ENCODE measurements at regions not wholly inside any gene's neighbourhood (a gene's known extent, or its start where the extent isn't known, plus 50 kb on each side); places are given as distances from the start of the nearest gene placed in this dataset.

DNA sequence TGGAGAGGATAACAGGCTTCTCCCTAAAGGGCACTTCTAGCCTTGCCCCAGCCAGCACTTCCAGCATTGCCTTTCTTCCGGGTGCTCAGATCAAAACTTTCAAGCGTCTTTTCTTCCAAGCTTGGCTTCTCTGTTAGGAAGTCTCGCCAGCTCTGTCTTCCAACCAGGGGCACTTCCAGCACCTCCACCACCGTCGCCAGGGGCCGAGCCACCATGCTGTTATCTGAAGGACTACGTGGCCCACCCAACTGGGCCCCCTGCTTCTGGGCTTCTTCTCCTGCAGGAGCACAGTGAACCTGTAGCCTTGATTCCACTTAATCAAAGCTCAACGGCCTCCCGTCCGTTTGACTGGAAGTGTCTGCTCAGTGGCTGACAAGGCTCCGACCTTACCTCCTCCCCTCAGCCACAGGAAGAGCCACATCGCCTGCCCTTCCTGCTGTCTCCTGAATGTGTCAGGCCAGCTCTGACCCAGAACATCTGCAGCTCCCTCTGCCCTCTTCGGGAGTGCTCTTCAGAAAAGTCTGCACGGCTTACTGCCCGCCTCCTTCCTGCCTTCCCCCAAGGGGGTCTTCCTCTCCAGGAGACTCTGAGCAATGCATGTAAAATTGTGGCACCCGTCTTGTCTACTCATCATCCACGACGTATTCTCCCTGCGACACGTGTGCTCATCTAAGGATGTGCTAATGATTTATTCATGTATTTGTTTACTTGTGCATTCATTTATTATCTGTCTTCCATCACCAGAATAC, 527.0 kb downstream of the CDH26 start:
- no peak for DNase-seq

DNA sequence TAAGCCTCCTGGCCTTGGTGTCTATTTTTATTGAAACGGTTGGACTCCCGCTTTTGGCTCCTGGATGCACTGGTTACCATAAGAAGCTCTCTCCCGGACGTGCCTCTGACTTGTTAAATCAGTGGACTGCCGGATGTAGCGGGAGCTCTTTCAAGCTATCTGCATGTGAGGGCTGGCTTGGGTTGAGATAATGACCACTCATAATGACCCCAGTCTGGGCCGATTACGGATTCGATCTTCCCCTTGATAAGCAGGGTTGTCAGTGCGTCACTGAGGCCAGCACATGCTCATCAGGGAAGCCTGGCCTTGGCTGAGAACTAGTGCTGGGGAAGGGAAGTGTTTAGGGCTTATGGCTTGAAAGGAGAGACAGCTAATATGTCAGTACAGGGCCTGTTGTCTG, 528.1 kb downstream of the CDH26 start:
- DNase-seq: no peak

DNA sequence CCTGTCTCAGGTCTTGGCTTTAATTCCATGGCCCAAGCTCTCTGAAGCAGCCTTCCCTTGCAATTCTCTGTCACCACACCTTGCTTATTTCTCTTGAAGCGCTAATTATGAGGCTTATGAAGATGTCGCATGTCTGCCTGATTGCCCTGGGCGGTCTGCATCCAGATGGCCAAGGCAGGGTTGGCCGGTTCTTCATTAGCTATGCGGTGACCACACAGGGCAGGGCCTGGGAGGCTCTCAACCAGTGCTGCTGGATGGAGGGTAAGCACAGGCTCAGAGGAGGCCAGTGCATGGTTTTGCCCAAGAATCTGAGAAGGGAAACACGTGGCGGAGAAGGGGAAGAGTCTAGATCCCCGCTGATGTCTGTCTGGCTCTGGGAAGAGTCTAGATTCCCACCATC, 528.7 kb downstream of the CDH26 start:
- DNase-seq: no peak

DNA sequence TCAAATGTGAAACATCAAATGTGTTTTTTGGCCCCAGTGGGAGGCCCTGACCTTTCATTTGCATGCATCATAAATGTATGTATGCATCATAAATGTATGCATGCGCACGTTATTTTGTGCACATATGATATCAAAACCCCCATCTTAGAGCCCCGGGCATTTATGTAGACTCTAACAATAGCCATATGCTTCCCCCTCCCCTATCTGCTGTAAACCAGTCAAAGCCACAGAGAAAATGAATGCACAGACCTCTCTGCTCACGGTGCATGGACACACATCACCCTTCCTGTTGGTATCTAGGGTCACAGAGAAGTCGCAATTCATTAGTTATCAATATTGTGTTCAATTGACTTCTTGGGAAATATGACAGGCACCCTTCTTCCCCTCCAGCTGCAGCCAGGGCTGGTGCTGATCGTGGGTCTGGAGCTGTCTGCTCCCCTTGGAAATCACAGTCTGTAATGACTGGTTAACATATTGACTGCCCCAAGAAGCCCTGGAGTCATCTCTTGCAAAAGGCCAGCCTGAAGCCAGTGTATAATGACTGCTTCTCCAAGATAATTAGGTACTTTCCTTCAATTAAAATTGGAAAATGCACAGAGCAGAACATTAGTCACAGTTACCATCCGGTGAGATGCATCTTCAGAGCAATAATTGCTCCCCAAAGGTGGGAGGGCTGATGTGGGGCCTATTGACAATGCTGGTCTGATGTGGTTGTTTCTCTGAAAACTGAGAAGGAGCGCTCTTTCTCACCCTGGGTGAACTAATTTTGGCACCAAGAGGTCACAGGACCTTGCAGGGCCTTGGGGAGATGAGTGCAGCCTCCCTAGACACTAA, 532.2 kb downstream of the CDH26 start:
- DNase-seq: no peak

DNA sequence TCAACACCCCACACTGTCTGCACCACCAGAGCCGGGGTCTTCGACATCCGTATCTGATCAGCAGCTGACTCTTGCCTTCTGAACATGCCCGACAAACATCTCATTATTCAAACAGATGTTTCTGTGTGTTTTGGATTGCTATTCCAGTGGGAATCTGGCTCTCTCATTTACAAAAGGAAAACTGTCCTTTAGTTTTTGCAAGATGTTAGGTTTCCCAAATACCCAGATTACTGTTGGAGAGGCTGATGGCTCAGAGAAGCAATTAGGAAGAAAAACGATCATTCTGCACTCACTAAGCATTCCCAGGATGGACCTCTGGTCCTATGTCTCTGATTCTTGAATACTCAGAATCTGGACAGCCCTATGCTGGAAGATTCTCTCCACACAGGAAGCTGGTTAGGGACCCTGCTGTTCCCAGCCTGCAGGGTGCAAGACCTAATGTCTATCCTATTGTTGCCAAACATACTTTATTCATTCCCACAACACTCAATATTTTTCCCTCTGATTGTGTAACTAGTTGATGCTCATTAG, 532.9 kb downstream of the CDH26 start:
- no peak for DNase-seq

DNA sequence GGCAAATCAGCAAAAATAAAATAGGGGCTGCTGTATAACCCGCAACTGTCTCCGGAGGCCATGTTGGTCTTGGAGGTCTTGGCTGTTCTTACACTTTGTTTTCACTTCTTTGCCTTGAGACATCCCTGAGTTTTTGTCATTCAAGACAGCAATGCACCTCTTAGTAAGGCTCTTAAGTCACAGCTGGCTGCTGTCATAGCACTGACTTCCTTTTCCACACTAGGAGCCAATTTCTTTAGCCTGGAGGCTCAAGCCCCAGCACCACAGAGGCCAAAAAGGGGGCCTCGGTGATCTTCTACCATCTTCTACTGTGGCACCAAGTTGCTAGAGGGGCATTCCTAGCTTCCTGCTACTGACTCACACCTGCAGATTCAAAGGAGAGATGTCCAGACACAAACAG, 536.3 kb downstream of the CDH26 start:
- DNase-seq: no peak

DNA sequence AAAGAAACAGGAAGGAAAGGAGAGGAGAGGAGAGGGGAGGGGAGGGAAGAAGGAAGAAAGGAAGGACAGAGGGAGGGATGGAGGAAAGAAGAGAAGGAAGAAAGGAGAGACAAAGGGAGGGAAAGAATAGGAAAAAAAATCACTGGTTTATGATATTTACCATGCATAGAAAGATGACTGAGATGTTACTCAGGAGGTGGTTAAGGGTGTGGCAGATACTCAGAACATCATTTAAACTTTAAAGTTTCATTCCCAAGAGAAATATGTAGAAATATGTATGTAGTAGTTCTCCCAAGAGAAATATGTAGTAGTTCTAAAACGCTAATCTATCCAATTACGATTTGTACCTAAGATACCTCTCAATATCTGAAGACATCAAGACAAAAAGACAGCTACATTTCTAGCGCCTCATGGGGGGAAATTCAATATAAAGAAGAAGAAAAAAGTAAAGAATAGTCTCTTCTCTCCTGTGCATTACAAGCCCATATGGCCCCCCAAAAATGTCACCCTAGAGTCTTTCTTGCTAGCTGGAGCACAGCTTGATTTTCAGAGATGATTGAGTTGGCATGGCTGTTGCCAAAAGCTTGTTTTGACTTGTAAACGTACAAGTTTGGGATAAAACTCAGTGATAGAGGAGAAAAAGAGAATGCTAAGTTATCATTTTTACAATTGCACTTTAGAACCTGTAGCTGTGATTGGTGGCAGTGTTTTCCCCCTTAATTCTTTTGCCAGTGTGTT, 539.2 kb downstream of the CDH26 start:
- DNase-seq: no peak

DNA sequence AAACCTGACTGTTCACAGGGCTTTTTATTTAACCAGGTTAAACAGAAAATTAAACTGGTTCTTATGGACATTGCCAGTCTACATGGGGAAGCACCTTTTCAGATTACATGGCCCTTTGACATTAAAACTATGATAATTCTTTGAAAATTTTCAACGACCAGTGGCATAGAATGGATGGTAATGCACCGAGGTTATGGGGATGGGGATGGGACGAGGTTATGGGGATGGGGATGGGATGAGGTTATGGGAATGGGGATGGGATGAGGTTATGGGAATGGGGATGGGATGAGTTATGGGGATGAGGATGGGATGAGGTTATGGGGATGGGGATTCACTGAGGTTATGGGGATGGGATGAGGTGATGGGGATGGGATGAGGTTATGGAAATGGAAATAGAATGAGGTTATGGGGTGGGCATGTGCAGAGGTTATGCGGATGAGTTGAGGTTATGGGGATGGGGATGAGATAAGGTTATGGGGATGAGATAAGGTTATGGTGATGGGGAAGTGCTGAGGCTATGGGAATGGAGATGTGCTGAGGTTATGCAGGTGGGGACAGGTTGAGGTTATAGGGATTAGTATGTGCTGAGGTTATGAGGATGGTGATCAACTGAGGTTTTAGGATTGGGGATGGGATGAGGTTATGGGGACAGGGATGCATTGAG, 541.9 kb downstream of the CDH26 start:
- DNase-seq: no peak

DNA sequence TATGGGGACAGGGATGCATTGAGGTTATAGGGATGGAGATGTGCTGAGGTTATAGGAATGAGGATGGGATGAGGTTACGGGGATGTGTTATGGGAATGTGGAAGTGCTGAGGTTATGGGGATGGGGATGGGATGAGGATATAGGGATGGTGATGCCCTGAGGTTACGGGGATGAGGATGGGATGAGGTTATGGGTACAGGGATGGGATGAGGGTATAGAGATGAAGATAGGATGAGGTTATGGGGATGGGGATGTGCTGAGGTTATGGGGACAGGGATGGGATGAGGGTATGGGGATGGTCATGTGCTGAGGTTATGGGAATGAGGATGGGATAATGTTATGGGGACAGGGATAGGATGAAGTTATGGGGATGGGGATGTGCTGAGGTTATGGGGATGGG, 542.8 kb downstream of the CDH26 start:
- DNase-seq: no peak

DNA sequence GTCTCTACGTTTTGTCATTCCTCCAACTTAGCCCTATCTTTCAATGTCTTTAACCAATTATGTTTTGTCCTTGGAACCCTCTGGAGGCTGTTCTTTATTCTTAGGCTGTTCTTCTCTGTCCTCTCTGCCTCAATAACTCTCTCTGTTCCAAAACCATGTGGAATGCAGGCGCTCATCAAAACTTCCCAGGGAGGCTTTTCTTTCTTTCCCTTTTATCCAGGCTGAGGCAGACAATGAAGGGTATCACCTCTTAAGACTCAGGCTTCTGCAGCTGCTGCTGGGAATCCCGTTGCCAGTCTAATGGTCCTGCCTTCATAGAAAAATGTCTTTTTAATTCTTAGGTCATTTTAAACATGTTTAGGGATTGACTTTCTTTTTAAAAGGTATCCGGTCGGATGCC, 544.7 kb downstream of the CDH26 start:
- no peak for DNase-seq

DNA sequence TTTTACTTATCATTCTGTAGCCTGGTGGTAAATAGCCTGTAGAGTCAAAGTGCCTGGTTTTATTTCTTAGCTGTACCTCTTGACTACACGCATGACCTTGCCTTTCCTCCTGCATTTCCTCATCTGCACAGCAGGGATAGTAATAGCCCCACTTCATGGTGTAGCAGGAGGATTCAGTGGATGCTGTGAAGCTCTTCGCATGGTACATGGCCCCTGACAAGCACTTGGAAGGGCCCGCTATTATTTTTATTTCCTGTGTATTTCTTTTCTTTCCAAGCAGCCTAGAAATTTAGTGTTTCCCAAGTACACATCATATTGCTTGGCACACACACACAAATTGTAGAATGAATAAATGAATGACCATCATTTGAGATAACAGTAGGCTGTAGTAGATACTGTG, 547.2 kb downstream of the CDH26 start:
- no peak for DNase-seq

DNA sequence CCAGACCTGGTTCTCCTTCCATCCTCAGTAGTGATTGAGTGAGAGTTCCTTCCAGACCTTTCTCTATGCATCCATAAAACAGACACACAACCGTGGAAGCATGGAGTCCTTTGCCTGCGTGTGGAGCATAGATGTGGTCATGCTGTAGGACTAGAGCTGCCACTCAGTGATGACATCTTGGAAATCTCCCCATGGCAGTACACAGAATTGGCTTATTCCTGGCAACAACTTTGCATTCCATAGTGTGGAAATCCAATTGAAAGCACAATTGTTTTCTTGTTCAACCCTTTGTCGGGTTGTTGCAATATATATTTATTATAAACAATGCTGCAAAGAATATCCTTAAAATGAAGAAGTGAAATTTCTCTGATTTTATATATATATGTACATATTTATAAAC, 547.8 kb downstream of the CDH26 start:
- DNase-seq: no peak

DNA sequence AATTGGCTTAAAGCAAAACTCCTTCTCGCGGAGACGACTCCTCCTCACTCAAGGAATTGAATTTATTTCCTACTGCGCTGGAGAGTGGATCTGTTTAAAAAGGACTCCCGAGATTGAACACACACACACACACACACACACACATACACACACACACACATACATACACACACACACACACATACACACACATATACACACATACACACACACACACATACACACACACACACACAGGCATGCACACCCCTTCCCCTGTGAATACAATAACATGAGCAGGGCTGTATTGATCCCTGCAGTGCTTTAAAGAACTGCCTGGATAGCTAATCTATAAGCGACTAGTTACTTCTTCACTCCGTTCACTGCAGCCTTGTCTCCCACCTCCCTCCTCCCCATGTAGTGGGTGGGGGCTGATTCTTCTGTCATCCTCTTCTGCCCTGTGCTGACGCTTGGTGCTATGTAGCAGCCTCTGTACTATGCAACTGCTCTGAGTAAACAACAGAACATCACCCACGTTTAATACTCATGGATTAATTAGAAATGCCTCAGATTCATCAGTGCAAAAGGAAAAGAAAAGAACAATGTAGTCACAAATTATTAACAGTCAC, 549.0 kb downstream of the CDH26 start:
- DNase-seq: no peak

DNA sequence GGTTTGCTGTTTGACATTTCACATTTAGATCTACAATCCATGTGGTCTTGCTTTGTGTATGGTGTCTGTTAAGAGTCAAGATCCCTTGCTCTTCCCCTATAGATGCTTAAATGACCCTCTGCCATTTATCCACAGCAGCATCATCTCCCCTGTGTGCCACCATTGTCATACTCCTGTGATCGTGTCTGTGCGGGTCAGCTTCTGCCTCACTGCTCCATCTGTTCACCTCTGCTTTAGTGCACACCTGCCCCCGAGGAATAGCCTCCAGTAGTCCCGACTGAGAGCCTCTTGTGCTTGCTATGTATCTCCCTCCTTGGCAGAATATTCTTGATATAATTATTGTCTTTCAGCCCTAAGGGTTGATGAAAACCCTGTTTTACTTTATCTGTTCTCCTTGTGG, 551.2 kb downstream of the CDH26 start:
- no peak for DNase-seq

DNA sequence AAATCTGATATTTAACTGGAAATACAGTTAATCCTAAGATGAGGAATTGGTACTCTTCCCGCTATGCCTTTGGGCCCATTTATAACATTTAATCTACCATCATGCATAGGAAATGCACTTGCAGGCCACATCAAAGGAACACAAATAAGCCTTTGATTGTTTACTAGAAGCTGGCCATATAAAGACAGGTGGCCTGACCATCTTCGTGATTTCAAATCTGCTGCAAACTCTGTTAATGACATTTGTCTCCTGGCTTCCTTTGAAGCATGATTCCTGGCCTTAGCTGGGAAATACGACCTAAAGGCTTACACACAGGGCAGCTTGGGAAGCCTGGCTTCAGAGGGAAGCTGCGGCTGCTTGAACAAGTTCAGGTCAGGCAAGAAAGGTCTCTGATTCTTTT, 552.1 kb downstream of the CDH26 start:
- no peak for DNase-seq

DNA sequence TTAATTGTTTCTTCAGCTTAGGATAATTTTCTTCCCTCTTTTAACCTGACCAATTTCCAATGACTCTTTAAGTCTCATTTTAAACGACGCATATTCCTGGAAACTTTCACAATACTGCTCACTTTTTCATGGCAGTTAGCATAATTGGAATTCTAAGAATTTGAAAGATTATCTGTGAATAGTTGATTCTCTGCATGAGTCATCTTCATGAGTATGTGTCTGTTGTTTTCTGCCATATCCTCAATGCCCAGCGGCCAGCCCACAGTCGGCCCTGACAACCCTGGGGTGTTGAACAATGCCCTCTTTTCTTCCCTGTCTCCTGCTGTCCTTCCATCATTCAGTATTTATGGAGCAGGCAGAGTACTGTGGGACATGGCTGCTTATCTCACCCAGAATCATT, 554.2 kb downstream of the CDH26 start:
- DNase-seq: peak; percentile 50

DNA sequence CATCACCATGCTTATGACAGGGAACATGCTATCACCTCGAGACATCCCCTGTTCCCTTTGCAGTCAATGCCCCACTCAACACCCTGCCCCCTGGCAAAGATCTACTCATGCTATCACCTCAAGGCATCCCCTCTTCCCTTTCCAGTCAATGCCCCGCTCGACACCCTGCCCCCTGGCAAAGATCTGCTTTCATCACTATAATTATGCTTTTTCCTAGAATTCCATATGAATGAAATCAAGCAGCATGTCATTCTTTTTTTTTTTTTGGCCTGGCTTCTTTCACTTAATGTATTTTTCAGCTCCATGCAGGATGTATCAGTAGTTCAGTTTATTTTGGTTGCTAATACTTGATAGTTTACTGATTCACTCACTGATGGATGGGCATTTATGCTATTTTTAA, 554.9 kb downstream of the CDH26 start:
- no peak for DNase-seq

DNA sequence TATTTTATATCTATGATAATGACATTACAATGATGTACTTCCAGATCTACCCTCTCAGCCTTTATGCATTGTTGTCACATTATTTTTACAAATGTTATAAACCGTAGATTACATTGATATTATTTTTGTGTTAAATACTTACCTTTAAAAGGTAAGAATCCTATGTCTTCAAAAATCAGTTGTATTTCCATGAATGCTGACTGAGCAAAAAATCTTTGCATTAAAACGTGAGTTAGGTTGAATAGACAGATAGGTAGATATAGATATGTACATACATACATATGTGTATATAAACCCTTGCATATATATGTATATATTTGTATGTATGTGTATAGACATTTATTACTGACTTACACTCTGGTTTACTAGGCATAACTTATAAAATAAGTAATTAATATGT, 558.2 kb downstream of the CDH26 start:
- no peak for DNase-seq

DNA sequence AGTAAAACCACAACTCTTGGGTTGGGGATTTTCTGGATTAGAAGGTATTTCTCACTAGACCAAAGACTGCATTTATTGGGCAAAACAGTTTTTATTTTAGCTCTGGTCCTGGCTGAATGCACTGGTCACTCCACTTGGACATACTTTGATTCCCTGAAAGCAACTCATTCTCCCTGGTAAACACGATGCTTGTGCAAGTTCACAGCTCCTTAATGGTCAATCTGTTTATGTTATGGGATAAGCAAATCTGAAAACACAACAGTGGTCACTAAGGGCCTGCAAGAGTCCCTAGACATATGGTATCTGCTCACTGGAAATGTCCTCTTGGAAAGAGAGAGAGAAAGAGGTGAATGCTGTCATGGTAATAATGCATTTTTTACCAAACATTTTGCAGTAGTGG, 559.8 kb downstream of the CDH26 start:
- no peak for DNase-seq

DNA sequence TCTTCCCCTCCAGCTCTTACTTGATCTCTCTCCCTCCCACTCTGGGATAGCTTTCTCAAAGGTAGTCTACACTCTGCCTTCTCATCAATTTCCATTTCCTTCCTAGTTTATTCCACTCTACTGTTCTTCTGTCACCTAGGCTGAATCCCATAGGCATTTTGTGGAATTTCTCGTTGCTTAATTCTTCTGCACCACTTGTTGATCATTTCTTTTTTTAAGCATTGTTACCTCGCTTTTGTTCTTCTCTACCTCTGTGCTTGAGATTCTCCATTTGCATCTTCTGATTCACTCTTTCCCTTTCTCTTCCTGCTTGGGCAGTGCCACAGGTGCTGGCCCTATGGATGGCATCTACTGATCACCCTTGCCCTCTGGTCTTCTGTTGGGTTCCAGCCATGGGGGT, 567.2 kb downstream of the CDH26 start:
- no peak for DNase-seq

DNA sequence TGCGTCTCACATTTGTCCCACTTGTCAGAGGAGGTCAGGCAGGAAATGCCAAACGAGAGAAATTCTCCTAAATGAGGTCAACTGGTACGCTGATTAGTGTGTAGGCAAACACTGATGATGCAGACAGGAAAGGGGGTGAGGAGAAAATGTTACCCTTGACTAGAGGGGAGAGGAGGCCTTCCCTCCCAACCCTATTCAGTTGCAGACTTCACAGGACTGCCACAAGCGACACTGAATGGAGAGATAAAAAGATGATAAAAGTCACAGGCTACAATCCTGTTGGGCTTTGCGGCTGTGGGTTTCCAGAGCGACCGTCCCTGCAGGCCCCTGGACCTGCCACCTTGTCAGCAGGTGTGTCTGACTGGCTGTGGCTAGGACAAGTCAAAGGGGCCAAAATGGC, 569.4 kb downstream of the CDH26 start:
- DNase-seq: no peak

DNA sequence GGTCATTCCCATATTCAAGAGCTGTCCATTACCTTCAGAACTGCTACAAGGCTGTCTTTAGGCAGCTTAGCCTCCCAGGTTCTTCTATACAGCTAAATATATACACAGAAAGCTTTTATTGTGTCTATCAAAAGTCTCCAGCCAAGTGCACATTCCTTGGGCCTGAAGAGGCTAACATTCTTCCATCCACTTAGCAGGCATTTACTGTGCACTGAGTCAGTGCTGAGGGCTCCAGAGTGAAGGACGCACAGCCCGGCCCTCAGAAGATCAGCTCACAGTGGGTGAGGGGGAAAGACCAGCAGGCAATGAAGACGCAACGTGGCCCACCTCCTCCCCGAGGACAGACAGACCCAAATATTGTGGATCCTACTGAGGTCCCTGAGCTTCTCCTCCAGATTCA, 569.9 kb downstream of the CDH26 start:
- no peak for DNase-seq

DNA sequence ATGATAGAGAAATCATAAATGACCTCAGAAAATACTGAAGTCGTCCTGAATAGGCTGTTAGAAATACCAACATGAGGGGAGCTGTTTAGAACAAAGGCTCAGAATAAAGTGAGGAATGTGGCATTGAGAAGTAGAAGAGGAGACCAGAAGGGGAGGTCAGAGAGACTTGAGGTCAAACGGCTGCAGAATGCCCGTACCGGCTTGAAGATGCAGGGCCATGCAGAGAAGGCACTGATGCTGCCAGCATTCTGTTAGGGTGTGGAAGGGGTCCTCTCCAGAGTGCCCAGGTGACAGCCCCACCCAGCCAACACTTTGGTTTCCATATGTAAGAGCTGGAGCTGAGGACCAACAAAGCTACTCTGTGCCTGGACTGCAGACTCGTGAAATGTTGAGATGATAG, 570.9 kb downstream of the CDH26 start:
- no peak for DNase-seq
